NB4 (cell line): ENCODE measurements at regions not wholly inside any gene's neighbourhood (a gene's known extent, or its start where the extent isn't known, plus 50 kb on each side); places are given as distances from the start of the nearest gene placed in this dataset.

ENCODE experiments used
- MAX ChIP-seq: IDR thresholded peaks from 2 replicates; pipeline ENCODE4 v1.6.1; 2011; ENCODE audit warnings: low read depth, low read length
- POLR2A ChIP-seq: IDR thresholded peaks from 2 replicates; pipeline ENCODE4 v1.6.1; 2011; ENCODE audit warnings: mild to moderate bottlenecking; ENCODE audit not compliant: insufficient read length; ENCODE audit errors: extremely low read depth
- TF ChIP-seq, protein P1 (sequence below): IDR thresholded peaks from one replicate; pipeline ENCODE4 v1.5.1; 2012; ENCODE audit warnings: low read depth, low read length

GRCh38 chr2:21860907-21861306 lies 737.1 kb downstream of the TDRD15 start:
- no peak for TF ChIP-seq MAX
- TF ChIP-seq, protein P1, sequence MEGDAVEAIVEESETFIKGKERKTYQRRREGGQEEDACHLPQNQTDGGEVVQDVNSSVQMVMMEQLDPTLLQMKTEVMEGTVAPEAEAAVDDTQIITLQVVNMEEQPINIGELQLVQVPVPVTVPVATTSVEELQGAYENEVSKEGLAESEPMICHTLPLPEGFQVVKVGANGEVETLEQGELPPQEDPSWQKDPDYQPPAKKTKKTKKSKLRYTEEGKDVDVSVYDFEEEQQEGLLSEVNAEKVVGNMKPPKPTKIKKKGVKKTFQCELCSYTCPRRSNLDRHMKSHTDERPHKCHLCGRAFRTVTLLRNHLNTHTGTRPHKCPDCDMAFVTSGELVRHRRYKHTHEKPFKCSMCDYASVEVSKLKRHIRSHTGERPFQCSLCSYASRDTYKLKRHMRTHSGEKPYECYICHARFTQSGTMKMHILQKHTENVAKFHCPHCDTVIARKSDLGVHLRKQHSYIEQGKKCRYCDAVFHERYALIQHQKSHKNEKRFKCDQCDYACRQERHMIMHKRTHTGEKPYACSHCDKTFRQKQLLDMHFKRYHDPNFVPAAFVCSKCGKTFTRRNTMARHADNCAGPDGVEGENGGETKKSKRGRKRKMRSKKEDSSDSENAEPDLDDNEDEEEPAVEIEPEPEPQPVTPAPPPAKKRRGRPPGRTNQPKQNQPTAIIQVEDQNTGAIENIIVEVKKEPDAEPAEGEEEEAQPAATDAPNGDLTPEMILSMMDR: no peak
- TF ChIP-seq POLR2A: no peak
